ENCODE measurements at regions not wholly inside any gene's neighbourhood (a gene's known extent, or its start where the extent isn't known, plus 50 kb on each side); places are given as distances from the start of the nearest gene placed in this dataset.
A peak's percentile ranks its signal among the peaks of the same experiment; 100 is the strongest.
"Not testable (repeated sequence)": the region's sequence is repeated elsewhere in the genome, so short reads cannot be mapped to it uniquely, and the experiment has no call there.

DNA sequence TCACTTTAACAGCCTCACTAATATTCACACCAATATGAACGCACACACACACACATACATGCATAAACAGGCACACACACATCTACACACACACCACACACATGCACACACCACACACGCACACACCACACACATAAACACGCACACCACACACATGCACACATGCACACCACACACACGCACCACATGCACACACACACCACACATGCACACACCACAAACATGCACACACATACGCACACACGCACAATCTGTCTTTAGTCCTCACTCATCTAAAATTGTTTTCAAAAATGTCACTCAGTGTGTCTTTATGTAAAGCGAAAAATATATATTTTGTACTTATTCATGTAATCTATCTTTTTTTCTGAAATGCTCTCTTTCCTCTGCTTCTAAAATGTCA lies 158.1 kb upstream of the SGCG start:
- no peak for DNase-seq

DNA sequence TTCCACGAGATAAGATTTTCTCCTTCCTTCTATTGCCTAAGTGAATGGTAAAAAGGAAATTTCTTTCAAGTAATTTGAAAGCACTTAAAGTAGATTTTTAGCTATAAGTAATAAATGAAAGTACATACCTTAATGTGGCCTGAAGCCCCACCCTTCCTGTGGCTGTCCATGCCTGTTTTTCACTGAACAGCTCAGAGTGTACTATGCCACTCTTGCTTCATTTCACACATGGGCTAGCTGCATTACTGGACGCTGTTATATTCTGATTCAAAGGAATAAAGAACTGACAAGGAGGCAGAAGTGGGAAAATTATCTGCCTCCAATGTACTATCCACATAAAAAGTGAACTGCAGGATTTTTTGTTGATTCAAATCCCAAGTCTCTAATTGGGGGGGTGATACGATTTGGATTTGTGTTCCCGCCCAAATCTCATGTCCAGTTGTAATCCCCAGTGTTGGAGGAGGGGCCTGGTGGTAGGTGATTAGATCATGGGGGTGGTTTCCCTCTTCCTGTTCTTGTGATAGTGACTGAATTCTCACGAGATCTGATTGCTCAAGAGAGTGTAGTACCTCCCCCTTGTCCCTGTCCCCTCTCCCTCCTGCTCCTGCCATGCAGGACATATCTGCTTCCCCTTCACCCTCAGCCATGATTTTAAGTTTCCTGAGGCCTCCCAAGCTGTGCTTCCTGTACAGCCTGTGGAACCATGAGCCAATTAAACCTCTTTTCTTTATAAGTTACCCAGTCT lies 154.7 kb upstream of the SGCG start:
- DNase-seq = peak; percentile 4 to 19 (median 12)

DNA sequence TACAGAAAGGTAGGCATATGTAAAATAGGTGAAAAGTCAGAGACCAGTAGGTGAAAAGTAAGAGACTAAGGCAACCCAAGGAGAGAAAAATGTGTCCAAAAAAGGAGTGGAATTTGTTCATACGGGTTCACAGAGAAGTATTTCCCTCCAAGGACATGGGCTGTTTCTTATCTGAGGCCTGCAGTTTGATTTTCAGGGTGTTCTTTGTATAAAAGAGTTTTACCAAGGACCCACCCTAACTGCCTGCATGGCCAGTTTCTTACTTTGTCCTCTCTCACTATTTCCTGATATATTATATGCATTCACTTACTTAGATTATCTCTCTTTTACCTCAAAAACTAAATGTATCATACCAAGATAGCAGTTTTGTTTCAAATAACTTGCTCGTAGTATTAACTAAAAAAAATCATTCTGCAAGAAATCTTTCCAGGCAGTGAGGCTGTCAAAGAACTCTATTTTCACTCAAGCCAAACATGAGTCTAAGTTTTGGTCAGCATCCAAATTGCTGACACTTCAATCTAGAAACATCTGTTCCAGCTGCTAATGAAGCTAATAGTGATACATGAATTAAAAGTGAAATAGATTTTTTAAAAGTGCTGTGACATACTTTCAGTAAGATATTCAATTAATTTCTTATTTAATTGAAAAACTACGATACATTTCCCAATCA lies 141.4 kb upstream of the SGCG start:
- no peak for DNase-seq

DNA sequence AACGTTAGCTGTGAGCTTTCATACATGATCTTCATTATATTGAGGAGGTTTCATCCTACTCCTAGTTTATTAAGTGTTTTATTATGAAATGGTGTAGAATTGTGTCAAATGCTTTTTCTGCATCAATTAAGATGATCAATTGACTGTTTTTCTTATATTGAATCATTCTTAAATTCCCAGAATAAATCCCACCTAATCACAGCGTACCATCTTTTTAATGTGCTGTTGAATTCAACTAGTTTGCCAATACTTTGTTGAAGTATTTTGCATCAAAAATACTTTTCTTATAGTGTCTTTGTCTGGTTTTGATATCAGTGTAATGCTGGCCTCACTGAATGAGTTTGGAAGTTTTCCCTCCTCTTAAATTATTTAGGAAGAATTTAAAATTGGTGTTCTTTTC lies 138.6 kb upstream of the SGCG start:
- no peak for DNase-seq

DNA sequence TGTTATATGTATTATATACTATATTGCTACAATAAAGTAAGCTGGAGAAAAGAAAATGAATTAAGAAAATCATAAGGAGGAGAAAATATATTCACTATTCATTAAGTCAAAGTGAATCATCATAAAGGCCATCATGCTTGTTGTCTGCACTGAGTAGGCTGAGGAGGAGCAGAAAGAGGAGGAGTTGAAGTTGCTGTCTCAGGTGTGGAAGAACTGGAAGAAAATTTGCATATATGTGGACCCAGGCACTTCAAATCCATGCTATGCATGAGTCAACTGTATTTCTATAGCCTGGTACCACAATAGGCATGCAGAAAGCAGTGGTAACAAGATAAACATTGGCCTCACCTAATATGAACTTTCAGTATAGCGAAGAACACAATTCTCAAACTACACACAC lies 135.9 kb upstream of the SGCG start:
- DNase-seq = no peak

DNA sequence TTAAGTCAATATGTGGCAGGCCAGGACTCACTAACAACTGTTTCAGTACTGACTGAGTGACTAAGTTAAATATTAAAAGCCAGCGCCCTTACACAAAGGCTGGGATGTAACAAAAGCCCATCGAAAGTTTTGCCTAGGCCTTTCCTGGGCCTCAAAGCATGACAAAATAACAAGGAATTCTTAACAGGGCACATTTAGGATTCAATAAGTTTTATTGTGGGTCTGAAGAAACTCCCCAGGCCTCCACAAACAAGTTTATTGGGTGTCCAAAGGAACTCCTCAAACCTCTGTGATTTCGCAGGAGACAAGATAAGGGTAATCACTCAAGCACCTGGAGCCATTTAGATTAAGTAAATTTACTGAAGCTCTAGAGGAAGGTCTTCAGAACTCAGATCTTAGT lies 130.7 kb upstream of the SGCG start:
- no peak for DNase-seq

DNA sequence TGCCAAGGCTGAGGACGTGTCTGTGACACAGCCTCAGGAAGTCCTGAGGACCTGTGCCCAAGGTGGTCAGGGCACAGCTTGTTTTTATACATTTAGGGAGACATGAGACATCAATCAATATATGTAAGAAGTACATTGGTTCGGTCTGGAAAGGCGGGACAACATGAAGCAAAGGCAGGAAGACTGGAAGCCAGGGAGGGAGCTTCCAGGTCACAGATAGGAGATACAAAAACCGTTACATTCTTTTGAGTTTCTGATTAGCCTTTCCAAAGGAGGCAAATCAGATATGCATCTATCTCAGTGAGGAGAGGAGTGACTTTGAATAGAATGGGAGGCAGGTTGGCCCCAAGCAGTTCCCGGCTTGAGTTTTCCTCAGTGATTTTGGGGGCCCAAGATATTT lies 127.1 kb upstream of the SGCG start:
- DNase-seq = not testable (repeated sequence)

DNA sequence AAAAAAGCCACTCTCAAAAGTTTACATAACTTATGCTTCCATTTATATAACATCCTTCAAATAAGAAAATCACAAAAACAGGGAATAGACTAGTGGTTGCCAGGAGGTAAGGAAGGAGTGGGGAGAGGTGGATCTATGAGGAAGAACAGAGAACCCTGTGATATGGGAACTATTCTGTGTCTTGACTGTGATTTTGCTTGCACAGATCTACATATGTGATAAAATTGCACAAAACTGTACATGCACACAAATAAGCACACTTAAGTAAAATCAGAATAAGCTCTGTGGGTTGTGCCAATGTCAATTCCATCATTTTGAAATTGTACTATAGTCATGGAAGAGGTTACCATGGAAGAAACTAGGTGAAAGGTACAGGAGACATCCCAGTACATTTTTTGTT lies 121.6 kb upstream of the SGCG start:
- DNase-seq = no peak

DNA sequence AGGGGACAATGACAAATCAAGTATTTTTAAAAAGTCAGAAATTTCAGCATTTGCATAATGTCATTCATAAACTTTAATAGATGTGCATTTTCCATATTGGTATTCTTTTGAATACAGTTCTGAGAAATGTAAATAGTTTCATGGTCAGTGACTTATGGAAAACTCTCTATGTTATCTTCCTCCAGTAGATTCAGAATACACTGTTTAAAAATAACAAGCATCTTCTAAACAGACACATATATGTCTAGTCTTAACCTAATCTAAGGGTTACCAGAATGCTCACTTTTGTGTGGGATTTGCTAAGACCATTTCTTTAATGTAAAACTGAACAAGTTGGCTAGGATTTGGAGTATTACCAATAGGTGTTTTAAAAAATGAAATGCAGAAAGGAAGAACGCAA lies 119.8 kb upstream of the SGCG start:
- no peak for DNase-seq

DNA sequence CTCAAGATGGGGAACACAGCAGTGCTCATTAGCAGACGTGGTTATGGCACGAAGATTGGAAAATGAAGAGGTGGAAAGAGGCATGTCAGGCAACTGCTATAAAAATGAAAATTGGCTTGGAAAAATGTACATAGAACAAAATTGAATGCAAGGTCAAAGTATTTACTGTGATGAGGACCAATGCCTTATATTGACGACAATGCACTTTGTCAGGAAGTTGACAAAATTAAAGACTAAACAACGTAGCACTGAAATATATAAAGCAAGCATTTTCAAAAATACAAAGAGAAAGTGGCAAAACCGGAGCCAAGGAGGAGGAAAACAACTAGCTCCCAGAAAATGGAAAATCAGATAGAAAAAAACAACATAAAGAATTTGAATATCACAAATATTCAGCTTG lies 113.7 kb upstream of the SGCG start:
- DNase-seq = no peak

DNA sequence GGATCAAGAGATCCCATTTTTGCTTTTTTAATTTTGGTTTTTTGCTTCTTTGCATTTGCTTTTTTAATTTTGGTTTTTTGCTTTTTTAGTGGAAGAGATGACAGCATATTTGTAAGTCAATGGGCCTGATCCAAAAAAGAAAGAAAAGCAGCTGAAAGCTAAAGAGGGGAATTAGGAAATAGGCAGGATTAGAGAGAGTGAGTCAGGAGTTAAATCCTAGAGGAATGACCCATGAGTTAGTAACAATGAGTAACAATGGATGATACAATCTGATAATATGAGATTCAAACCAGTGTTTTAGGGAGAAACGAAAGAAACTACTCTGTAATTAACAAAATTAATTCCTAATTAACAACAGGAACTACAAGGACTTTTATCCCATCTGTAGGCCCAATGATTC lies 111.2 kb upstream of the SGCG start:
- no peak for DNase-seq

DNA sequence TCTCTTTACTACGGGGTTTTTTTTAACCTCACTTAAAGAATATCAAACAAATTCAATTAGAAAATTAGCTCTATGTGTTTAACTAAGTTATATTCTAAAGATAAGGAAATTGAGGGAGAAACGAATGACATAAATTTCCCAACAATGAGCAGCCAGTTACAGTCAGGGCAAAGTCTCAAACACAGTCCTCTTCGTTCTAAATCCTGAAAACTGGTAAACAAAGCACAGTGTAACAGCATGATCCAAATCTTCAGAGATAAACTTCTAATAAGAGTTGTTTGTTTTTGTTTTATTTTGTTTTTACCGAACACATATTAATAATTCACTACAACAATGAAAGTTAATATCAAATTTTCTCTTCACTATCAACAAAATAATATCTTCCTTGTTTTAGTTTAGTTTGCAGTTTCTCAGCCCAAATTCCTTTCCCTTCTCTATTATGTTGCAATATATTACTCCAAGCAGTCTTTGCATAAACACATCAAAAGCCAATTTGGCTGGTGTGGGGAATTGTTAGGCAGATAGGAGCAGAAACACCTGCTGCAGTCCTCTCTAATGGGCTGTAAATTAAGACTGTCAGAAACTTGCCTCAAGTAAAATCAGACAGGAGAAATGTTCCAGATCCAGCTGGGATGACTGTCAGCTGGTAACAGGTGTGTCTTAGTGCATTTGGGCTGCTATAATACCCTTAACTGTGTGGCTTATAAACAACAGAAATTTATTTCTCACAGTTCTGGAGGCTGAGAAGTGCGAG lies 106.5 kb upstream of the SGCG start:
- DNase-seq = no peak

DNA sequence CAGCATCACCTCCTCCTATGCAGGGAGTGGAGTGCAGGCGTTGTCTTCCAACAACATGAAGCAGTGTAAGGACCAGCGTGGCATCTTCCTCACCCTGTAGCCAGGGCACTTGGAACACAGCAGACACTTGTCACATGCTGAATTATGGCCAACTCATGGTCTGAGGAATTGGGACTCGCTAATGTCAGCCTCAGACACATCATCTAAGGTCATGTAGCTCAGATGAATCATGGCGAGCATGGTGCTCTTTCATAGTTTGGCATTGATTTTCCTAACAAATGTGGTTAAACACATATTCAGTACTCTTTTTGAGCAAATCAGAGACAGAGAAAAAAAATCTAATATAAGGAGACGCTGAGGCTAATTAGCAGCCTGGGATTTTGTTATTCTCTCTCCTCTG lies 99.6 kb upstream of the SGCG start:
- DNase-seq = no peak

DNA sequence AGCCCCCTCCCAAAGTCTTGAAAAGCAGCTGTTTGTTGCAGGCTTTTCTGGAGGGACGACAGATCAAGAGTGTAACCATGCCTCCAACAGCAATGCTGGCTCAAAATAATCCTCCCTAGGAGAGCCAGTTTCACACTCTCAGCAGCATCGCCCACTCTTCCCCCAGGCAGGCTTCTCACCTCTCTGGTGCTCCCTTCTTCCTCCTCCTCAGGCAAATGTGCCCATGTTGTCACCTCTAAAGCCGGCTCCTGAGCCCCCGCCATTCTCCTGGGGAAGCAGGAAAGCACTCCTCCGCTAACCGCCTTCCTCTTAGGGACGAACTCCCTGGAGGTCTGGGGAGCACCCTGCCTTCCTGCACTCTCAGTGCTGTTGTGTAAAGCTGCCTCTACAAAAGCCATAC lies 98.9 kb upstream of the SGCG start:
- no peak for DNase-seq

DNA sequence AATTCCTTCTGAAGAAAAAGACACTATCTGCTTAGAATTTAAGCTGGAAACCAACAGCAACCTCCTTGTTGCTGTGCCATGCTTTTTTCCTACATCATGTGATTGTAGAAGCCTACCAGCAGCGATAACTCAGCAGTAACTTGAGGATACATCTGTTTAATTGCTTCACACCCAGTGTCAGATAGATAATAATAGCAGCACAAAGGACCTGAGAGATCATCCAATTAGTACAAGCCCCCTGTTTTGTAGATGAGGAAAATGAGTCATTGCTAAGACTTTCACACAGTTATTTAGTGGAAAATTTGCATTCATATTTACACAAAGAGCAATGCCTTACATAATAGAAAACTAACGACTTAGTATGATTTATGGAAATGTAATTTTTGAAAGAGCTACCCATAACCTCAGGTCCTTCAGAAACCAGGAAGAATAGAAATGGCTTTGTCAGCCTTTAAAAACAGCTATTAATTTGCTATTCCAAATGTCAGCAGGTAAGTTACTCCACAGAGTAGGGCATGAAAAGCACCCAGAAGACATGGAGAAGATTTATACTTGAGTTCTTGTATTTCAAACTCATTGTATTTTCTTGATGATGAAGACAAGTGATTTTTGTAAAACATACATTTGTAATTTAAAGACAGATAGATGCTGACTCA lies 93.7 kb upstream of the SGCG start:
- peak in 1 of 4 experiments; percentile 25 for DNase-seq

DNA sequence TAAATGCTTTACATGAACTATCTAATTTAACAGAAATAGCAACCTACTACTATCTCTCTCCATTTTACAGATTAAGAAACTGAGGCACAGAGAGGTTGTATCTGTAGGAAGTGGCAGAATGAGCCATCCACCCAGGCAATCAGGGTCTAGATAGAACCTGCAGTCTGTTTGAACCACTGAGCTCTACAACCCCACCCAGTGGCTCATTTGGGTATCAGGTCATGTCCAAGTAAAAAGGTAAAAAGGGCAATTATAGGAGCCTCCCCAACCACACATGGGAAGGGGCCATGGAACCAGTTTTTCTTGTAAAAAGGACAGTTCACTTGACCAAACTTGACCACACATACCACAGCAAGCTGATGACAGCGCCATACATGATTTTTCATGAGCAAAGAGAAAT lies 92.9 kb upstream of the SGCG start:
- DNase-seq = peak; percentile 20 to 56 (median 36)

DNA sequence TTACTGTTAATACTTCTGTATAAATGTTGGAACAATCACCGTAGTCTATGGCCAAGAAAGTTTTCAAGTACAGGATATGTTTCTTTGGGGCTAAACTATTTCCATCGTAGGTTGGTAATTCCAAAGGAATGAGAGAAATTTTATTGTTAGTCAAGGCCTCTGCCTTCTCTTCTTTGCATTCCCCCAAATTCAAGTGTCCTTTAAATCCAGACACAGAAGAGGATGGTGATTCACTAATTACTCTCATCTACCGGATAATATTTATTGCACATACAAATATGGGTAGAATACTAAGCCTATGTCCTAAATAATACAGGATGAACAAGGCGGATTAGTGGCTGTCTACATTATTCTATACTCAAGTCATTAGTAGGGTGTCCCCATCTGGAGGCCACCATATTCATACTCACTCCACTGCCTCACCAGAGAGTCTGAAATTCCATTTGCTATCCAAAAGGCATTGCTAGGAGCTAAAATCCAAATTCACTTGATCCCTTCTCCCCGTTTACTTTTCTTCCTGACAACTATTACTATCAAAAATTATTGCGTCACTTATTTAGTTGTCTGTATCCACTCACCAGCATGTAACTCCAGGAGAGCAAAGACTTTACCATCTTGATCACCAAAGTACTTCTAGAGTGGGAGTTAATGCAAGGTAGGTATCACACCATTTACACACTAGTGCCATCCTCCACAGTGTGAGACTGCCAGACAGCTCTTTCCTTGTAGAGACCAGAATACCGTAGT lies 82.4 kb upstream of the SGCG start:
- no peak for DNase-seq

DNA sequence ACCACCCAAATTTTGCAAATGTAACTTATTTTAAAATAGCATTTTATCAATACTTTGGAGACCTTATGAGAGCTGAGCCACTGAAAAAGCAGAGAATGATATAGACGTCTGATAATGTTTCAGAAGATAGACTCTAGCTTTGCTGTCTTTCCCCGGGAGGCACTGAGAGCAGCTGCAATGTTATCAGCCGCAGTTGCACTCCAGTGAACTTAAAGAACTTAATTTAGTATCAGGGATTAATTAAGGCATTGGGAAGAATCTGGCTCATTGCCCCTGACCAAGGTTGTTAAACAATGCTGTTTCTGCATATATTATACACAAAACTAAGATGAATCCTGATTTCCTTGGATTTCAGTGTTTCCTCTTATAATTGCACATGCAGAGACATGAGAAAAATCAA lies 75.7 kb upstream of the SGCG start:
- no peak for DNase-seq

DNA sequence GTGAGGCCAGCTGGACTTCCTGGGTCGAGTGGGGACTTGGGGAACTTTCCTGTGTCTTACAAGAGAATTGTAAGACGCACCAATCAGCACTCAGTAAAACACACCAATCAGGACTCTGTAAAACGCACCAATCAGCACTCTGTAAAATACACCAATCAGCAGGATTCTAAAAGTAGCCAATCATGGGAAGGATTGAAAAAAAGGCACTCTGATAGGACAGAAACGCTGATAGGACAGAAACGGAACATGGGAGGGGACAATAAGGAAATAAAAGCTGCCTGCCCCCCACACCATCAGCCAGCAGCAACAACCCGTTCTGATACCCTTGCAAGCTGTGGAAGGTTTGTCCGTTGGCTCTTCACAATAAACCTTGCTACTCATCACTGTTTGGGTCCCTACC lies 73.1 kb upstream of the SGCG start:
- no peak for DNase-seq

DNA sequence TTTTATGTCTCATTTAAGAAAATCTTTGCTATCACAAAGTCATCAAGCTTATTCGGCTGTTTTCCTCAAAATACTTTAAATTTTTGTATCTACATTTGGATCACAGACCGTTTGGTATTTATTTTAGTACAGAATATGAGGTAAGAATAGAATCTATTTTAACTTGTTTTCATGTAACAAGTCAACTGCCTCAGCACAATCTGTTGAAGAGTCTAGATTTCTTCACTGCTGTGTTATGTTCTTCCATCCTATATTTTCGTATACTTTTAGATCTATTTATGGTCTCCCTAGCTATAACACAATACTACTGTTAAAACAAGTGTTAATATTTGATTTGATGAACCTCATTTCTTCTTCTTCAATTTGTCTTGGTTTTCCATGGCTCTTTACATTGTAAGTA lies 61.6 kb upstream of the SGCG start:
- no peak for DNase-seq

DNA sequence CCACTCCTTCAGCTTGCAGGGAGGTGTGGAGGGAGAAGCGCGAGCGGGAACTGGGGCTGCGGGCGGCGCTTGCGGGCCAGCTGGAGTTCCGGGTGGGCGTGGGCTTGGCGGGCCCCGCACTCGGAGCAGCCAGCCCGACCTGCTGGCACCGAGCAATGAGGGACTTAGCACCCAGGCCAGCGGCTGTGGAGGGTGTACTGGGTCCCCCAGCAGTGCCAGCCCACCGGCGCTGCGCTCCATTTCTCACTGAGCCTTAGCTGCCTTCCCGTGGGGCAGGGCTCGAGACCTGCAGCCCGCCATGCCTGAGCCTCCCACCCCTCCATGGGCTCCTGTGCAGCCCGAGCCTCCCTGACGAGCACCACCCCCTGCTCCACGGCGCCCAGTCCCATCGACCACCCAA lies 53.2 kb upstream of the SGCG start:
- DNase-seq = not testable (repeated sequence)

DNA sequence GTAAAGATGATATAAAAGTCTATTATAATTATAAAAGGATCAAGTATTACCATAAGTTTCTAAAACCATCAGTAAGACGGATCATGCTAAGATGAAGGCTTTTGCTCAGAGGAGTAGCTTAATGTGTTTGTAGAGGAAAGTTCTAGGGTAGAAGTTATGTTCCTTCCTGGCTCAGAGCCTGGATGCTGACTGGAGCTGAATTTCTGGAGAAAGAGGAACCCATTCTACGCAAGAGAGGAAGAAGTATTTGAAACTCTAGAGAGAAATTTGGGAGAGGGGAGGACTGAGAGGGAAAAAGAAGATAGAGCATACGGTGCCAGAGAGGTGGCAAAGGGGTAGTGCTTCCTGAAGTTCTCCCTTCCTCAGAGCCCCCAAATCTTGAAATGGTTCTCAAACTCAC lies 51.4 kb upstream of the SGCG start:
- peak; percentile 55 to 82 (median 73) for DNase-seq
